ENCODE measurements at regions not wholly inside any gene's neighbourhood (a gene's known extent, or its start where the extent isn't known, plus 50 kb on each side); places are given as distances from the start of the nearest gene placed in this dataset.

GRCh38 chr3:127482216-127483004, 108.1 kb downstream of the TPRA1 start:
- in situ Hi-C loops (cut with HindIII; ENCODE audit: low pct_ligation_motif_present, low sequenced_read_pairs) = no loop called here
- DNase-seq = no peak
- H3K4me3 ChIP-seq (ENCODE audit: low read depth, low read length) = no peak overlapping the region
- TF ChIP-seq CTCF (IDR thresholded peaks at IDR 0.05; ENCODE audit: low read depth, low read length, missing control alignments) = no peak
- no peak overlapping the region for H3K27ac ChIP-seq
- H3K27me3 ChIP-seq (replicated peaks) = no peaks in the 10 kb centered on the region
- no peaks in the 10 kb centered on the region for H3K36me3 ChIP-seq (replicated peaks)

GRCh38 chr3:127480196-127480954, 110.2 kb downstream of the TPRA1 start:
- Histone ChIP-seq H3K4me3 (ENCODE audit: low read depth, low read length) (no peak overlapping the region), H3K36me3 (replicated peaks) (no peaks in the 10 kb centered on the region), H3K27me3 (replicated peaks) (no peaks in the 10 kb centered on the region), H3K27ac (no peak overlapping the region)
- DNase-seq = no peak
- no peak for TF ChIP-seq CTCF (IDR thresholded peaks at IDR 0.05; ENCODE audit: low read depth, low read length, missing control alignments)
- in situ Hi-C loops (cut with HindIII; ENCODE audit: low pct_ligation_motif_present, low sequenced_read_pairs) = no loop called here

- DNase-seq = no peak
- in situ Hi-C loops (cut with HindIII; ENCODE audit: low pct_ligation_motif_present, low sequenced_read_pairs) = no loop called here
- Histone ChIP-seq H3K27me3 (replicated peaks) (no peaks in the 10 kb centered on the region), H3K4me3 (ENCODE audit: low read depth, low read length) (no peak overlapping the region), H3K27ac (no peak overlapping the region), H3K36me3 (replicated peaks) (no peaks in the 10 kb centered on the region)
- no peak for TF ChIP-seq CTCF (IDR thresholded peaks at IDR 0.05; ENCODE audit: low read depth, low read length, missing control alignments)
These were observed 111.1 kb downstream of the TPRA1 start for GRCh38 chr3:127479449-127479848.

GRCh38 chr3:127478922-127479321, 111.6 kb downstream of the TPRA1 start:
- no peak overlapping the region for H3K4me3 ChIP-seq (ENCODE audit: low read depth, low read length)
- no peak overlapping the region for H3K27ac ChIP-seq
- no peaks in the 10 kb centered on the region for H3K27me3 ChIP-seq (replicated peaks)
- in situ Hi-C loops (cut with HindIII; ENCODE audit: low pct_ligation_motif_present, low sequenced_read_pairs) = no loop called here
- no peak for TF ChIP-seq CTCF (IDR thresholded peaks at IDR 0.05; ENCODE audit: low read depth, low read length, missing control alignments)
- H3K36me3 ChIP-seq (replicated peaks) = no peaks in the 10 kb centered on the region
- no peak for DNase-seq

GRCh38 chr3:127477396-127477795, 113.1 kb downstream of the TPRA1 start:
- TF ChIP-seq CTCF (IDR thresholded peaks at IDR 0.05; ENCODE audit: low read depth, low read length, missing control alignments) = no peak
- in situ Hi-C loops (cut with HindIII; ENCODE audit: low pct_ligation_motif_present, low sequenced_read_pairs) = no loop called here
- Histone ChIP-seq H3K27me3 (replicated peaks) (no peaks in the 10 kb centered on the region), H3K4me3 (ENCODE audit: low read depth, low read length) (no peak overlapping the region), H3K36me3 (replicated peaks) (no peaks in the 10 kb centered on the region), H3K27ac (no peak overlapping the region)
- DNase-seq = no peak
